ENCODE measurements at regions not wholly inside any gene's neighbourhood (a gene's known extent, or its start where the extent isn't known, plus 50 kb on each side); places are given as distances from the start of the nearest gene placed in this dataset.
"Not testable (repeated sequence)": the region's sequence is repeated elsewhere in the genome, so short reads cannot be mapped to it uniquely, and the experiment has no call there.

DNA sequence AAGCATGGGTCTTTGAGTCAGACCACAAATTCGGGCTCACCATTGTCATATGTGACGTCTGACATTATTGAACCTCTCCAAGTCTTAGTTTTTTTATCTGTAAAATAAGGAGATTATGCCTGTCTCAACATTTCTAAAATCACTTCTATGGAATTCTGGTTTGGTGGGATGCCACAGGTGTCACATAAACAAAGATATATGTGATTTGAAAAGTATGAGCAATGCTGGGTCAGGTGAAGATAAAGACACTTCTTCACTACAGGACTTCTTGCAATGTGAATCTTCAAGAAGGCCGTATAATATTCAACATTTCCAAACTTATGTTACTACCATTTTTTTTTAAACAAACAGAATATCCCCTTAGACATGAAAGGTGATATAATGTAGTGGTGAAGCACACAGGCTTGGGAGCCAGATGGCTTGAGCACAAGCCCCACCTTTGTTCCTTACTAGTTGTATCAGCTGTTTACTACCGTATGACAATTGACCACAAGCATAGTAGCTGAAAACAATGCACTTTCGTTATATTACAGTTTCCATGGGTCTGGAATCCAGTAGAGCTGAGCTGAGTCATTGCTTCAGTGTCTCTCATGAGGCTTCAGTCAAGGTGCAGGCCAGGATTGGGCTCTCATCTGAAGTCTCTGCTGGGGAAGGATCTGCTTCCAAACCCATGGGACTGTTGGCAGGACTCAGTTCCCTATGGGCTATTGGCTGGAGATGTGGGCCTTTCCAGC is 87.7 kb downstream of the UTP18 start:
- in situ Hi-C loops (cut with HindIII; ENCODE audit: low pct_unique_long_range_greater_than_20kb, low sequenced_read_pairs): no loop called here
- no peak for DNase-seq (ENCODE audit: low read depth)

DNA sequence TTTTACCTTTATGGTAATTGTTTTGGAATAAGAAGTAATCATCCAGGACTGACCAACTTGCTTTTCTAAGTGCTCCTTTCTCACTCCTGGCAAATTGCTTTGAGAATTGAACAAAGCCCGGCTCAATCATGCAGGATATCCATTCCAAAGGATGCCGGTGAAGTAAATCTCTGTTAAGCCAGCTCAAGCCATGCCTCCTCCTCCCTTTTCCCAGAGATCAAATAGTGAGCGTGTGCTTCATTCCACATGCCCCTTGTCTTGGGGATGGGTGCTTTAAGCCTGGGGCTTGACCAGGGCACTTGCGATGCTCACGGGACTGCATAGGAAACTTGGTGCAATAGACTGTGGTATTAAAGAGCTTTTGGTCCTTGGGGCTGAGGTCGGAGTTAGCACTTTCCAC is 90.7 kb downstream of the UTP18 start:
- DNase-seq (ENCODE audit: low read depth): no peak
- in situ Hi-C loops (cut with HindIII; ENCODE audit: low pct_unique_long_range_greater_than_20kb, low sequenced_read_pairs): no loop called here

- in situ Hi-C loops (cut with HindIII; ENCODE audit: low pct_unique_long_range_greater_than_20kb, low sequenced_read_pairs): no loop called here
- DNase-seq (ENCODE audit: low read depth): no peak
These were observed 91.5 kb downstream of the UTP18 start for GRCh38 chr17:51351890-51352289.

GRCh38 chr17:51352798-51353197 is 92.5 kb downstream of the UTP18 start:
- no peak for DNase-seq (ENCODE audit: low read depth)
- in situ Hi-C loops (cut with HindIII; ENCODE audit: low pct_unique_long_range_greater_than_20kb, low sequenced_read_pairs): no loop called here

- in situ Hi-C loops (cut with HindIII; ENCODE audit: low pct_unique_long_range_greater_than_20kb, low sequenced_read_pairs): no loop called here
- no peak for DNase-seq (ENCODE audit: low read depth)
These were observed 93.0 kb downstream of the UTP18 start for GRCh38 chr17:51353296-51353695.

- no peak for DNase-seq (ENCODE audit: low read depth)
- in situ Hi-C loops (cut with HindIII; ENCODE audit: low pct_unique_long_range_greater_than_20kb, low sequenced_read_pairs): no loop called here
These were observed 94.6 kb downstream of the UTP18 start for GRCh38 chr17:51354936-51355335.

DNA sequence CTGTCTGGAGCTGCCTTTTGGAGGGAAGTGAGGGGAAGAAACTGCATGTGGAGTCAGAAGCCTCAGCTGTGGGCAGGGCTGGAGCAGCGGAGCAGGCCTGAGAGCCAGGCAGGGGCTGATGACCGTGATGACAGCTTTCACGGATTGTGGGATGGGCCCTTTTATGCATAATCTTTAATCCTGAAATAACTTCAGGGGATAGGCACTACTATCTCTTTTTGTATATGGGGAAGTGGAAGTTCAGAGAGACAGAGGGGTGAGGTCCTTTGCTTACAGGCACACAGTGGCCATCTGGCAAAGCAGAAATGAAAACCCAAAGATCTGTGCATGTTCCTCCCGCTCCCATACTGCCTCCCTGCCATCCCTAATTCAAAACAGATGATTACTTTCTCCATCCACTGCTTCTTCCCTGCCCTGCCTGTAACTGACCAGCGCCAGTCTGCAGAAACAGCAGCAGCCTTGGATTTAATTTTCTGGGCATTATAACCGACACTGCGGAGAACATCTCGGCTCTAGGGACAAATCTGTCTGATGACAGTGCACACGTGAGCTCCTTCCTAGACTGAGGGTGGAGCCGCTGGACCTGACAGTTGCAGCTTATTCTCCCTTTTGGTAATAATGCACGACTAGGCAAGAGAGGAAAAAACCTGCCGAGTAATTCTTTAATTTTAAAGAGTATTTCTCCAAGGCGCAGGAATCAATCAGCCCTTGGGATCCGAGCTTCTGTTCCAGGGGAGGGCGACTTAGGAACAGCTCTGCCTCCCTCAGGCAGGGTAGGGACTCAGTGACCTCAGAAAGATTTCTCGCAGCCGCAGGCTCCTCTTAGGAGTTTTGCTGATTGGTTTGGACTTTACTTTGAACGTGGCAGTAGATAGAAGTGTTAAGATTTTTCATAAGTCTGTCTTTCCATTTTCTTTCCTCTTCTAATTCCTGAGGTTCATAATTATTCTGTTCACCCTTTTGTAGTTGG is 95.4 kb downstream of the UTP18 start:
- no peak for DNase-seq (ENCODE audit: low read depth)
- in situ Hi-C loops (cut with HindIII; ENCODE audit: low pct_unique_long_range_greater_than_20kb, low sequenced_read_pairs): no loop called here

DNA sequence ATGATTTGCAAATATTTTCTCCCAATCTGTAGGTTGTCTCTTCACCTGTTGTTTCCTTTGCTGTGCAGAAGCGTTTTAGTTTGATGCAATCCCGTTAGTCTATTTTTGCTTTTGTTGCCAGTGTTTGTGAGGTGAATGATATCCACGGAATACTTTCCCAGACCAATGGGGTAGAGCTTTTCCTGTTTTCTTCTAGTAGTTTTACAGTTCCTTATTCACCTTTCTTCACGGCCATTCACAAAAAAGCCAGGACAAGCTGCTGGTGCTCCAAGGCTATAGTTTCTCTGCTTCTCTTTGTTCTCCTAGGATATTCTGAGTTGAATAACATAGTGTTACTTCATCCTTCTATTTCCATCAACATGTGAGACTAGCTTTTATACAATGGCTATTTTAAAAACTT is 98.7 kb downstream of the UTP18 start:
- DNase-seq (ENCODE audit: low read depth): no peak
- in situ Hi-C loops (cut with HindIII; ENCODE audit: low pct_unique_long_range_greater_than_20kb, low sequenced_read_pairs): no loop called here

DNA sequence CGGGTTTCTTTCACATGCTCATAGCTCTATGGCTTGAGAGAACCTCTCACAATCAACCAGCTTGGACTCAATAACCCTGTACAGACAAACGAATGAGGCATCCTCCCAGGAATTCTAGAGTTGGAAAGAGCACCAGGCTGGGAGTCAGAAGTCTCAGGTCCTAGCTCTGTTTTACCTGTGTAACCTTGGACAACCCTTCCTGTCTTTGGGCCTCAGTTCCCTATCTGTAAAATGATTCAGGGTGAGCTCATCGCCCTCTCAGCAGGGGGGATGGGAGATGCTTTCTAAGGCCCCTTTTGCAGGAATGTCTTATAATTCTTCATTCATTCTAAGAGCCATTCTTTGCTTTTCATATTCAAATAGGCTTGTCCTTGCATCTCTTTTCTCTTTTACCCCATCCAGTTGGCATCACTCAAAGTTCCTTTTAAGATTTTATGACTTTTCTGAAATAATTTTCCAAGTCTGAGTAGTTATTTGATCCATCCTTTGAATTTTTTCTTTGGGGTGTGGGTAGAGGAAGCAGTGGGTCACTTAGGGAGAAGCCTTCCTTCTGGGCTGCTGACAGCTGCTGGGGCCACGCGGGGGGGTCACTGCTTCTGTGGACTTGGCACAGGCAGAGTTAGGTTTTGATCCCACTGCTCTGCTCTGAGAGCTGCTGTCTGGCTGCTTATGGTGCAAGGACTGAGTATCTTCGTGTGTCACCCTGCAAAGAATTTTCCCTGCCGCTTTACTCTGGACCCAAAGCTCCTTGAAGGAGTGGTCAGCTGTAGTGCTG is 102.7 kb downstream of the UTP18 start:
- no peak for DNase-seq (ENCODE audit: low read depth)
- in situ Hi-C loops (cut with HindIII; ENCODE audit: low pct_unique_long_range_greater_than_20kb, low sequenced_read_pairs): no loop called here

GRCh38 chr17:51365090-51365489 is 104.7 kb downstream of the UTP18 start:
- in situ Hi-C loops (cut with HindIII; ENCODE audit: low pct_unique_long_range_greater_than_20kb, low sequenced_read_pairs): no loop called here
- DNase-seq (ENCODE audit: low read depth): no peak

DNA sequence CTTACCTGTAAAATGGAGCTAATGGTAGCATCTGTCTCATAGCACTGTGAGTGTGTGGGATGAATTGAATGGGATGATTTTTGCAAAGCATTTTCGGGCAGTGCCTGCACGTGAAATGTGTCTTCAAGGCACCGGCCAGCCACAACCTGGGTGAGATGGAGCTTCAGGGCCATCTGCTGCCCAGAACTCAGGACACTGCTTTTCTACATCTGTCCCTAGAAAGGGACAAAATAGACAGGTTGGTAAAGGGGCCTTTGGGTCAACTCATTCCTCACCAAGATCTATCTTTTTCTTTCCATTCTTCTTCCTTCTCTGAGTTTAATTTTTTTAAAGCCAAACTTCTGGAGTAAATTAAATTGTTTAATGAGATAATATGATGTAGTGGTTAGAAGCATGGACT is 106.5 kb downstream of the UTP18 start:
- no peak for DNase-seq (ENCODE audit: low read depth)
- in situ Hi-C loops (cut with HindIII; ENCODE audit: low pct_unique_long_range_greater_than_20kb, low sequenced_read_pairs): no loop called here

GRCh38 chr17:51367836-51368235 is 107.5 kb downstream of the UTP18 start:
- DNase-seq (ENCODE audit: low read depth); in situ Hi-C loops (cut with HindIII; ENCODE audit: low pct_unique_long_range_greater_than_20kb, low sequenced_read_pairs): not testable (repeated sequence)

- in situ Hi-C loops (cut with HindIII; ENCODE audit: low pct_unique_long_range_greater_than_20kb, low sequenced_read_pairs): no loop called here
- DNase-seq (ENCODE audit: low read depth): peak; percentile 61
These were observed 111.4 kb downstream of the UTP18 start for GRCh38 chr17:51371732-51372151.

DNA sequence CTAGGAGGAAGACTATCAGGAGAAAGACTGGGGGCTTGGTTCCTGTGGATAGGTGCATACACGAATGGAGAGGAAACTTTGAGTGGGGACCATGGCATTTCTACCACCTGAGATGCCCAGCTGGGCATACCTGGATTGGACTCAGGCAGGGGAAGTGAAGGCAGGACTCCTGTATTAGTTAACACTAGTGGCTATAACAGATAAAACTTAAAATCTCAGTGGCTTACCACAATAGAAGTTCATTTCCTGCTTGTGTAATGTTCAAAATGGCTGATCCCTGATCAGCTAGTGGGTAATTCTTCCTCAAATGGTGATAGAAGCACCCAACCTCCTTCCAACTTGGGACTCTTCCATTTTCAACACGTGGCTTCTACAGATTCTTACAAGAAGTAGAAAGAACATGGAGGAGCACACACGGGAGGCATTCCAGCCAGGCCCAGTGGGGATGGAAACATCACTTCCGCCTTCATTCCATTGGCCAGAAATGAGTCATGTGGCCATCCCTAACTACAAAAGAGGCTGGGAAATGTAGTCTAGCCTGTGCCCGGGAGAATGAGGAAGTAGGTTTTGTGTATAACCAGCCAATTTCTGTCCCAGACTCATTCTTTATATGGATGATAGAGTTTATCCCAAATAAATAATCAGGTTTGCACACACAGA is 112.1 kb downstream of the UTP18 start:
- DNase-seq (ENCODE audit: low read depth): peak; percentile 89
- in situ Hi-C loops (cut with HindIII; ENCODE audit: low pct_unique_long_range_greater_than_20kb, low sequenced_read_pairs): no loop called here

DNA sequence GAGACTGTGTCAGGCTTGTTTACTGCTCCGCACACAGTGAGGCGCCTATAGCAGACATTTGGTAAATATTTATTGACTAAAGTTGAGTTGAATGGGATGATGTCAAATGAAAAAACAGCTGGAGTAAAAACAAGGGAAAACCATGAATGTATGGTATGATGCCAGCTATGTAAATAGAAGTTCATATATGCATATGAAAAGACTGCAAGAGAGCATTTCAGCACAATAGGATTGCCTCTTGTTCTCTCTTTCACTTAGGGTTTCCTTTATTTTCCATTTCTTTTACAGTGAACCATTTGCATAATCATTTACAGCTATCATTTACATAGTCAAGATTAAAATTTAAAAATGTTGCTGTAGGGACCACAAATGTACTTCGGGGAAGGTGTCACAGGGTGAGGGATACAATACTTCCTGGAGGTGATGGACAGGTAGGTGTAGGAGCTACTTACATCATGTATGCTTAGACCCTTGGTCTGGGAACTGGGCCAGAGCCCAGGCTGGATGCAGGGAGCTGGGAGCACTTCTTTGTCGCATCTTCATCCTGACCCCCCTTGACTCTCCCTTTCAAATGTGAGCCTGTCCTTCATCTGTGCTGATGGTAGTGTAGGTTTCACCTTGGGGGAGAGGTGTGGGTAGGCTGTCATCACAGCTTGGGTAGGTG is 113.3 kb downstream of the UTP18 start:
- in situ Hi-C loops (cut with HindIII; ENCODE audit: low pct_unique_long_range_greater_than_20kb, low sequenced_read_pairs): no loop called here
- DNase-seq (ENCODE audit: low read depth): no peak

DNA sequence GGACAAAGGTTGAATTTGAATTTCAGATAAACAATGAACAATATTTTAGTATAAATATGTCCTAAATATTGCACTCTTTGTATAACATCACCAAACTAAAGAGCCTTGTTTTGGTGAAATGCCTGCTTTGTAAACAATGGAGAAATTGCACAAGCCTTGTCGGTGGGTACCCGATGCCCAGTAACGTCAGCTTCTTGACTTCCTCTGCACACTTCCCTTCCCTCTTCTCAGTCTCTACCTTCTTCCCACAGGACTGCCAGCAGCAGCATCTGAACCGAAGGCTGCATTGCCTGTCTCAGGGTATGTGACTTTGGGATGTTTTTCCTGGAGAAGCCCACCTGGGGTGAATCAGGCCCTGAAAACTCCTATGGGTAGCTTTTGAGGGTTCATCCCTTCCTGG is 113.9 kb downstream of the UTP18 start:
- DNase-seq (ENCODE audit: low read depth): no peak
- in situ Hi-C loops (cut with HindIII; ENCODE audit: low pct_unique_long_range_greater_than_20kb, low sequenced_read_pairs): no loop called here

DNA sequence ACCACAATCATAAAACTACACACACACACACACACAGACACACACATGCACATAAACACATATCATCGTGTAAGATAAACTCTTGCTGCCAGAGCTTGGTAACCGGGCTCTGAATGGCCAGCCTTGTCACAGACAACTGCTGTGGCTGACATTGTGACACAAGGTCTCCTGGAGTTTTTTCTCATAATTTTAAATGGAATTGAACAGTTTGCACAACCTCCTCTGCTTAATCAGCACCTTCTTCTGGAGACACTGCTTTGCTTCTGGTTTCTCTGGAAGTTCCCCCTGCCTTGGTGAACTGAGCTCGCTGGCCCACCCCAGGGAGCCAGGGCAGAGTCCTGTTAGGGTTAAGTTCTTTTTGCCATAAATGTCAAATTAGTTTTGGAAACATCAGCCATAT is 115.4 kb downstream of the UTP18 start:
- in situ Hi-C loops (cut with HindIII; ENCODE audit: low pct_unique_long_range_greater_than_20kb, low sequenced_read_pairs): no loop called here
- DNase-seq (ENCODE audit: low read depth): no peak

GRCh38 chr17:51376739-51377138 is 116.4 kb downstream of the UTP18 start:
- in situ Hi-C loops (cut with HindIII; ENCODE audit: low pct_unique_long_range_greater_than_20kb, low sequenced_read_pairs): no loop called here
- no peak for DNase-seq (ENCODE audit: low read depth)

Measured in Caki2 (cell line).